ENCODE measurements at regions not wholly inside any gene's neighbourhood (a gene's known extent, or its start where the extent isn't known, plus 50 kb on each side); places are given as distances from the start of the nearest gene placed in this dataset.

DNA sequence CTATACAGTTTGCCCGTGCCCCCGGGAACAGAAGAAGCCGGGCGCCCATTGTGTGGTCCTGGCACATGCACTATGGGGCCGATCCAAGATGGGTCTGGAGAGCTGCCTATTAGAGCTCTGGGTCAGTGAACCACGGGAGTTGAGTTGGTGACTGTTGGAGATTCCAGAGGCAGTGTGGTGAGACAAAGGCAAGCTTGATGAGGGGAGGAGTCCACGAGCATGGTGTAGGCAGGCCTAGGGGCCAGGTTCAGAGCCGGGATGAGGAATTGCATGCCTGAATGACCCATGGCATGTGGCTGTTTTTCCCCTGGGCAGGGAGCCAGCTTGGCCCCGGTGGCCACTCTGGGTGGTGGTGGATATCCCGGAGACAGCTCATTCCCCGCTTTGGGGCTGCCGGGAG lies 84.4 kb upstream of the STC2 start:
- TF ChIP-seq CTCF (conservative IDR thresholded peaks at IDR 0.05; ENCODE audit: low read depth, low read length): no peak
- DNase-seq (ENCODE audit: low read depth): no peak
- no peak overlapping the region for H3K4me3 ChIP-seq (ENCODE audit: low read length)

DNA sequence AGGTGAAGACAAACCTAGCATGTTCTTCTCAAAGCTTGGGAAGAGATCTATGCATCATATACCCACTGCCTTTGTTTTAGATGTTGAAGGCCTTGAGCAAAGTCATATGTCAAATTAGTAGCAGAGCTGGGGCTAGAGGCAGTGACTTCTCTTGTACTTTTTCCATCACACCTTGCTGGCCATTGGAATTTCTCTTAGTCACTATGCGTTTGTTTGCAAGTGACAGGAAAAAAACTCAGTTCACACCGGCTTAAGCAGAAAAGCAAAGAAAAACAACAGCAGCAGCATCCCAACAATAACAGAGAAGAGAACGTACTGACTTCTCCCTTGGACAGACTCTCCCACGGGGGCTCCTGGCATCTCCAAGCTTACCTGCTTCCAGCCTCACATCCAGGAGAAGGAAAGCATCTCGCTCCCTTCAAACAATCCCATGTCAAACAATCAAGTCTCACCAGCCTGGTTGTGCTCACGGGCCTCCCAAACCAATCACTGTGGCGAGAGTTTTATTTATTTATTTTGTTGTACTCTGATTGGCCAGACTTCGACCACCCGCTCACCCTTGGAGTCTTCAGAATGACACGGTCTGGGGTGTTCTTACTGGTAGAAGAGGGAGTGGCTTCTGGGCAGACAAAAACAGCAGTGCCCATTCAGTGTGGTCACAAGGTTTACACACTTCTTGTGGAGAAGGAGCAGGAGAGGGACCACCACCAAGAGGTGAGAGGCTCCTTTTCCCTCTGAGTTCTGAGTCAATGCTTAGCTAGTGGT lies 83.8 kb upstream of the STC2 start:
- no peak overlapping the region for H3K4me3 ChIP-seq (ENCODE audit: low read length)
- TF ChIP-seq CTCF (conservative IDR thresholded peaks at IDR 0.05; ENCODE audit: low read depth, low read length): no peak
- DNase-seq (ENCODE audit: low read depth): no peak

DNA sequence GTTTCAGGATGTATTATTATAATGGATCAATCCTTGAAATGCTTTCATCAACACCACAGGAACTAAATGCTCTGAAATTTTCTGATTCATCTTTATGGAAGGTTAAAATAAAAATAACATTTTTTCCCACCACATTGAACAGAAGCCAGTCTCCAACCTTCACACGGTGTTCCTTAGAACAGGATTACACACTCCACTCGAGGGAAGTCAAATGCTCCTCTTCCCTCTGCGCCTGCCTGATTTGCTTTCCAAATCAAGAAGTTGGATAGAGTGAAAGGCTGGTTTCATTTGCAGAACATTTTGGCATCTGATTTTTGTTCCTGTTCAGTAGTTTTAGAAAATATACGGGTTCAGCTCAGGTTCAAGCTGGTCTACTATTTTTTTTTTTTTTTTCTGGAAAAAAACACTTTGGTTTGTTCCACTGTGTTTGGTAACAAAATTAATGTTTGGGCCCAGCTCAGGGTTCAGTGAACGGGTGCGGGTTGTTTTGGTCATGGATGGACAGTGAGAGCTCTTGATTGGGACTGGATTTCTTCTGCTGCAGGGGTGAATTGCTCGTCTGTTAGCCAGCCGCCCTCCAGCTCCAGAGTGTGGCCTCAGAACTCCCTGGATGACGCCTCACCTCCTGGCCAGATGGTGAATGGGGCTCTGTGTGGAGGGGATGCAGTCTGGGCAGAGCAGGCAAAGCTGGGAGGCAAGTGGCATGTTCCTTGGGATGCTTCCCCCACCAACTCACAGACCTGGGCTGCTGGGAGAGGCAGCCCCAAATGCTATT lies 82.4 kb upstream of the STC2 start:
- H3K4me3 ChIP-seq (ENCODE audit: low read length): no peak overlapping the region
- DNase-seq (ENCODE audit: low read depth): no peak
- TF ChIP-seq CTCF (conservative IDR thresholded peaks at IDR 0.05; ENCODE audit: low read depth, low read length): no peak

GRCh38 chr5:173408946-173409345 lies 80.7 kb upstream of the STC2 start:
- no peak for DNase-seq (ENCODE audit: low read depth)
- TF ChIP-seq CTCF (conservative IDR thresholded peaks at IDR 0.05; ENCODE audit: low read depth, low read length): no peak
- no peak overlapping the region for H3K4me3 ChIP-seq (ENCODE audit: low read length)

- DNase-seq (ENCODE audit: low read depth): no peak
- no peak for TF ChIP-seq CTCF (conservative IDR thresholded peaks at IDR 0.05; ENCODE audit: low read depth, low read length)
- no peak overlapping the region for H3K4me3 ChIP-seq (ENCODE audit: low read length)
These were observed 71.6 kb upstream of the STC2 start for GRCh38 chr5:173399851-173400250.

DNA sequence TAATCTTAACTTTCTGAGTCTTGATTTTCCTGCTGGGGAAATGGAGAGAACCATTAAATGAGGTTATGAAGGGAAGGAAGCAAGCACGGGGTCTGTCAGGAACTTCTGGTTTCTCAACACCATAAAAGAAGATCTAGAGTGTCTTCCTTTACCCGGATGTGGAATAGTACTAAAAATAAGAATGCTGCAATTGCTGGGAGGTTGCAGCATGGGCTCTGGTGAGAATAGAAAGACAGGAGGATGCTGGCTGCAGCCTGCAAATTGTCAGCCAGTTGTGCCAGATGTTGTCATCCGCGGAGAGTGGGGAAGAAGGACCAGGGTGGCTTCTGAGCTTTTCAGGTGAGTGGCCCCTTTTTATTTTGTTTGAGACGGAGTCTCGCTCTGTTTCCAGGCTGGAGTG lies 69.3 kb upstream of the STC2 start:
- DNase-seq (ENCODE audit: low read depth): no peak
- no peak for TF ChIP-seq CTCF (conservative IDR thresholded peaks at IDR 0.05; ENCODE audit: low read depth, low read length)

More for the DNA sequence above, 69.3 kb upstream of the STC2 start:
- no peak overlapping the region for H3K4me3 ChIP-seq (ENCODE audit: low read length)
